WI38 (cell line): ENCODE measurements at regions not wholly inside any gene's neighbourhood (a gene's known extent, or its start where the extent isn't known, plus 50 kb on each side); places are given as distances from the start of the nearest gene placed in this dataset.

Source experiments
- H3K4me3 ChIP-seq: 2 replicates; pipeline ENCODE4 v1.5.1; 2011; ENCODE audit warnings: low read depth, mild to moderate bottlenecking, control low read depth, low read length
- TF ChIP-seq, protein P1 (sequence below): IDR thresholded peaks from 2 replicates; pipeline ENCODE4 v1.5.1; 2012; ENCODE audit warnings: low read depth, mild to moderate bottlenecking, control low read depth, low read length

DNA sequence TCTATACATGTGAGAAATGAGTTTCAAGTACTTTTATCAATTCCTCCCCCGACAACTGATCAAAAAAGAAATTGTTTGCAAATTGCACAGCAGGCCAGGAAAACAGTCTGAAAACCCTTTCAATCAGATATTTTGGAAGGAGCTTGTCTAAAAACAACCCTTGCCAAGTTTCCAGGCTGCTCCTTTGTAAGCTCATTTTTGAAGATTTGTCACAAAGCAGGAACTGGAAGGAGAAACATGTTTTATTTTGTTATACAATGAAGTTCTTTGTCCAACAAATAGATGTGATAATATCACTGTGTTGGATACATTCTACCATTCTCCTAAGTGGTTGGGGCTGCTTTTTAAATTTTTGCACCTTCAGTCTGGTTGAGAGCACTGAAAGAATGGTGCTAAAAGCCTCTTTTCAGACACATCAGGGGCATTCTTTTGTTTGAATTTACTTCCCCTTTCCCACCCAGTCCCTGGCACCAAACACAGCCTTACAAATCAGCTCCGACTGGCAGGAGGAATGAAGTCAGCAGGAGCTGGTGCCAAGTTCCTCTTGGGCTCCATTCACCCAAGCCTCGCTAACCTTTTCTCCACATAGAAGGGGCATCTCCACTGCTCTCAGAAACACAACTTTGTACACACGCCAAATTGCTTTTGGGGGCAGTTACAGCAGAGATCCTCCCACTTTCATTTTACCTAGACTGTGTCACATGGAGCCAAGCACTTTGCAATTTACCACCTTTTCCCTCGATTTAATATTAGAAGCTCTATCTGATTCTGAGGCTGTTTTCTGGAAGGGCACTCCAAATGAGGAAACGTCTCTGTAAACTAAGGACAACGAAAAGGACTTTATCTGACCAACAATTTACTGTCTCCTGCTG, 88.0 kb downstream of the C1D start:
- H3K4me3 ChIP-seq: no peak overlapping the region
- TF ChIP-seq, protein P1, sequence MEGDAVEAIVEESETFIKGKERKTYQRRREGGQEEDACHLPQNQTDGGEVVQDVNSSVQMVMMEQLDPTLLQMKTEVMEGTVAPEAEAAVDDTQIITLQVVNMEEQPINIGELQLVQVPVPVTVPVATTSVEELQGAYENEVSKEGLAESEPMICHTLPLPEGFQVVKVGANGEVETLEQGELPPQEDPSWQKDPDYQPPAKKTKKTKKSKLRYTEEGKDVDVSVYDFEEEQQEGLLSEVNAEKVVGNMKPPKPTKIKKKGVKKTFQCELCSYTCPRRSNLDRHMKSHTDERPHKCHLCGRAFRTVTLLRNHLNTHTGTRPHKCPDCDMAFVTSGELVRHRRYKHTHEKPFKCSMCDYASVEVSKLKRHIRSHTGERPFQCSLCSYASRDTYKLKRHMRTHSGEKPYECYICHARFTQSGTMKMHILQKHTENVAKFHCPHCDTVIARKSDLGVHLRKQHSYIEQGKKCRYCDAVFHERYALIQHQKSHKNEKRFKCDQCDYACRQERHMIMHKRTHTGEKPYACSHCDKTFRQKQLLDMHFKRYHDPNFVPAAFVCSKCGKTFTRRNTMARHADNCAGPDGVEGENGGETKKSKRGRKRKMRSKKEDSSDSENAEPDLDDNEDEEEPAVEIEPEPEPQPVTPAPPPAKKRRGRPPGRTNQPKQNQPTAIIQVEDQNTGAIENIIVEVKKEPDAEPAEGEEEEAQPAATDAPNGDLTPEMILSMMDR: no peak

DNA sequence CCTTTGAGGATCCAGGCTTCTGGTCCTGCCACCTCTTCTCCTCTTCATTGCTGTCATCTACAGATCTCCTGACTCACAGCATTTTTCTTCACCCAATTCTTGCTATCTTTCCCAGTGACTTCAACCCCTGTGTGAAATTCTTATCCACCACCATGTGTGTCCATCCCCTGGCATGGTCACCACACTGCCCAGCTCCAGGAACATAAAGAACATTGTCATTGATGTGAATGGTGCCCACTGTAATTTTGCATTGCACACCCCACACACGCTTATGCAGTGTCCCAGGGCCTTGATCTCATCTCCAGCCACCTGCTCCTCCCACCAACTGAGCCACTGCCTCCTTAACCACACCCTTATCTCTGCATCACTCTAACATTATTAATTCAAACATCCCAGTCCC, 85.3 kb downstream of the C1D start:
- TF ChIP-seq, protein P1: no peak
- no peak overlapping the region for H3K4me3 ChIP-seq

GRCh38 chr2:67982956-67983355, 79.8 kb downstream of the C1D start:
- no peak overlapping the region for H3K4me3 ChIP-seq
- TF ChIP-seq, protein P1: no peak

DNA sequence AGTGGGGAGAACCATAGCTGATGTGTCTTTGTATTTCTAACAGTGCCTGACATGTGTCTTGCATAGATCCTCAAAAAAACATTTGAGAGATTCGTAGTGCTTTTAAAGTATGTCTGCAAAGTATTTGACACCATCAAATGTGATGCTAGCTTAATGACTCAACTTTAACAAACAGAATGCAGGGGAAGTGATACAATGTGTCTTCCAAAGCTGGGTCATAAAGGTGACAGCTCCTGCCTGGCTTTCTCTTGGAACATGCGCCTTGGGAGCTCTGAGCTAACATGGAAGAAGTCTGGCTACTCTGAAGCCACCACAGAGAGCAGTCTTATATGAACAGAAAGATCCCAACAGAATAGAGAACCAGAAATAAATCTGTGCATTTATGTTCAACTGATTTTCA, 78.2 kb downstream of the C1D start:
- TF ChIP-seq, protein P1: no peak
- H3K4me3 ChIP-seq: no peak overlapping the region

DNA sequence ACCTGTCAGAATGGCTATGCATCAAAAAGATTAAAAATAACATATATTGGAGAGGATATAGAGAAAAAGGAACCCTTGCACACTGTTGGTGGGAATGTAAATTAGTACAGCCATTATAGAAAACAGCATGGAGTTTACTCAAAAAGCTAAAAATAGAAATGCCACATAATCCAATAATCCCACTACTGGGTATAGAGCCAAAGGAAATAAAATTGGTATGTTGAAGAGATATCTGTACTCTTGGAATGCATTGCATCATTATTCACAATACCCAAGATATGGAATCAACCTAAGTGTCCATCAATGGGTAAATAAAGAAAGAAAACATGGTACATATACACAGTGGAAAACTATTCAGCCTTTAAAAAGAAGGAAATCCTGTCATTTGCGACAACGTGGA, 77.2 kb downstream of the C1D start:
- TF ChIP-seq, protein P1: no peak
- H3K4me3 ChIP-seq: no peak overlapping the region

GRCh38 chr2:67986258-67986657, 76.5 kb downstream of the C1D start:
- no peak overlapping the region for H3K4me3 ChIP-seq
- TF ChIP-seq, protein P1: no peak
